H9 (cell line): ENCODE measurements at regions not wholly inside any gene's neighbourhood (a gene's known extent, or its start where the extent isn't known, plus 50 kb on each side); places are given as distances from the start of the nearest gene placed in this dataset.
A peak's percentile ranks its signal among the peaks of the same experiment; 100 is the strongest.

Source experiments
- DNase-seq: peaks from one replicate; pipeline ENCODE4 v3.0.0-alpha.2; 2017
- H2AFZ ChIP-seq: one replicate; pipeline ENCODE4 v1.6.1; 2013; ENCODE audit warnings: mild to moderate bottlenecking, low read length, control low read depth, moderate library complexity
- H2AK5ac ChIP-seq: 2 replicates; pipeline ENCODE4 v1.6.1; 2013; ENCODE audit warnings: low read length, control low read depth, mixed read lengths; ENCODE audit not compliant: insufficient read length
- H2BK120ac ChIP-seq: one replicate; pipeline ENCODE4 v1.6.1; 2013; ENCODE audit warnings: low read depth, mild to moderate bottlenecking, low read length, control low read depth, inconsistent platforms; ENCODE audit not compliant: poor library complexity, severe bottlenecking
- H2BK12ac ChIP-seq: 2 replicates; pipeline ENCODE4 v1.6.1; 2013; ENCODE audit warnings: low read length, control low read depth, mixed read lengths, low read depth; ENCODE audit not compliant: insufficient read length
- H2BK15ac ChIP-seq: 2 replicates; pipeline ENCODE4 v1.6.1; 2013; ENCODE audit warnings: low read depth, low read length, control low read depth
- H2BK20ac ChIP-seq: one replicate; pipeline ENCODE4 v1.6.1; 2013; ENCODE audit warnings: low read depth, mild to moderate bottlenecking, low read length, control low read depth, inconsistent platforms; ENCODE audit not compliant: poor library complexity, severe bottlenecking
- H2BK5ac ChIP-seq: 2 replicates; pipeline ENCODE4 v1.6.1; 2013; ENCODE audit warnings: low read length, control low read depth, mixed read lengths; ENCODE audit not compliant: insufficient read length
- H3K14ac ChIP-seq: 2 replicates; pipeline ENCODE4 v1.6.1; 2013; ENCODE audit warnings: low read length, control low read depth; ENCODE audit not compliant: insufficient read depth
- H3K18ac ChIP-seq: 2 replicates; pipeline ENCODE4 v1.6.1; 2013; ENCODE audit warnings: low read depth, mild to moderate bottlenecking, mixed read lengths, low read length, control low read depth; ENCODE audit not compliant: insufficient read length
- H3K23ac ChIP-seq: 2 replicates; pipeline ENCODE4 v1.6.1; 2013; ENCODE audit warnings: low read length, control low read depth, mixed read lengths, low read depth; ENCODE audit not compliant: insufficient read length
- H3K23me2 ChIP-seq: 2 replicates; pipeline ENCODE4 v1.6.1; 2013; ENCODE audit warnings: low read depth, mild to moderate bottlenecking, mixed read lengths, low read length, control low read depth; ENCODE audit not compliant: insufficient read length, poor library complexity, severe bottlenecking
- H3K27ac ChIP-seq: 2 replicates; pipeline ENCODE4 v1.5.1; 2013; ENCODE audit warnings: low read length, control low read depth, mixed read lengths, low read depth; ENCODE audit not compliant: insufficient read length
- H3K27me3 ChIP-seq: 2 replicates; pipeline ENCODE4 v1.6.1; 2013; ENCODE audit warnings: low read length, control low read depth, inconsistent platforms; ENCODE audit not compliant: insufficient read depth
- H3K4ac ChIP-seq: 2 replicates; pipeline ENCODE4 v1.6.1; 2013; ENCODE audit warnings: low read depth, mild to moderate bottlenecking, control low read depth, inconsistent platforms, low read length, moderate library complexity
- H3K4me1 ChIP-seq: 2 replicates; pipeline ENCODE4 v1.6.1; 2013; ENCODE audit warnings: low read length, control low read depth, inconsistent platforms; ENCODE audit not compliant: insufficient read depth
- H3K4me2 ChIP-seq: 2 replicates; pipeline ENCODE4 v1.6.1; 2013; ENCODE audit warnings: low read length, control low read depth, mixed read lengths; ENCODE audit not compliant: insufficient read length, insufficient read depth
- H3K56ac ChIP-seq: 2 replicates; pipeline ENCODE4 v1.6.1; 2013; ENCODE audit warnings: low read depth, mild to moderate bottlenecking, mixed read lengths, low read length, control low read depth; ENCODE audit not compliant: insufficient read length
- H3K79me1 ChIP-seq: 2 replicates; pipeline ENCODE4 v1.6.1; 2013; ENCODE audit warnings: low read depth, mild to moderate bottlenecking, moderate library complexity, low read length, control low read depth, inconsistent platforms; ENCODE audit not compliant: insufficient read depth, poor library complexity, severe bottlenecking
- H3K79me2 ChIP-seq: 2 replicates; pipeline ENCODE4 v1.6.1; 2013; ENCODE audit warnings: low read length, control low read depth, inconsistent platforms; ENCODE audit not compliant: insufficient read depth
- H3K9ac ChIP-seq: 2 replicates; pipeline ENCODE4 v1.6.1; 2013; ENCODE audit warnings: low read length, control low read depth, mixed read lengths; ENCODE audit not compliant: insufficient read length; ENCODE audit errors: extremely low read depth
- H3K9me3 ChIP-seq: one replicate; pipeline ENCODE4 v1.6.1; 2013; ENCODE audit warnings: low read depth, low read length, inconsistent platforms; ENCODE audit not compliant: control insufficient read depth
- H3T11ph ChIP-seq: one replicate; pipeline ENCODE4 v1.6.1; 2013; ENCODE audit warnings: mild to moderate bottlenecking, low read length, control low read depth, inconsistent platforms
- H4K20me1 ChIP-seq: one replicate; pipeline ENCODE4 v1.6.1; 2013; ENCODE audit not compliant: control insufficient read depth, insufficient read length, insufficient read depth
- H4K5ac ChIP-seq: 2 replicates; pipeline ENCODE4 v1.6.1; 2013; ENCODE audit warnings: low read depth, mild to moderate bottlenecking, mixed read lengths, low read length, control low read depth; ENCODE audit not compliant: insufficient read length
- H4K8ac ChIP-seq: replicated peaks from 2 replicates; pipeline ENCODE4 v1.6.1; 2013; ENCODE audit warnings: low read length, control low read depth, mixed read lengths, low read depth; ENCODE audit not compliant: insufficient read length
- H4K91ac ChIP-seq: 2 replicates; pipeline ENCODE4 v1.6.1; 2013; ENCODE audit warnings: low read depth, mild to moderate bottlenecking, moderate library complexity, mixed read lengths, low read length, control low read depth; ENCODE audit not compliant: insufficient read length
- H3K27ac Mint-ChIP-seq, 3 experiments: 2 replicates in 2 of 3; 3 replicates in 1 of 3; pipeline ENCODE4 v1.8.0; 2020 to 2021; ENCODE audit warnings: mixed read lengths in 3 of 3, mild to moderate bottlenecking in 1 of 3, moderate library complexity in 1 of 3
- H3K27me3 Mint-ChIP-seq: 2 replicates; pipeline ENCODE4 v1.8.0; 2021; ENCODE audit warnings: low read depth, mild to moderate bottlenecking, moderate library complexity, mixed read lengths
- H3K36me3 Mint-ChIP-seq, 3 experiments: 2 replicates in 2 of 3; 3 replicates in 1 of 3; pipeline ENCODE4 v1.8.0; 2020 to 2021; ENCODE audit warnings: low read depth in 3 of 3, mixed read lengths in 3 of 3; ENCODE audit not compliant: insufficient read depth in 1 of 3
- H3K4me1 Mint-ChIP-seq, 2 experiments: 2 replicates each; pipeline ENCODE4 v1.8.0; 2020; ENCODE audit warnings: mixed read lengths in 2 of 2
- H3K4me3 Mint-ChIP-seq, 2 experiments: 2 replicates in 1 of 2; 3 replicates in 1 of 2; pipeline ENCODE4 v1.8.0; 2020 to 2021; ENCODE audit warnings: mild to moderate bottlenecking in 2 of 2, mixed read lengths in 2 of 2, moderate library complexity in 1 of 2
- H3K9me3 Mint-ChIP-seq, 2 experiments: 2 replicates in 1 of 2; 3 replicates in 1 of 2; pipeline ENCODE4 v1.8.0; 2020; ENCODE audit warnings: mild to moderate bottlenecking in 2 of 2, mixed read lengths in 2 of 2, moderate library complexity in 1 of 2
- WGBS: extraction: QIAGEN DNeasy Blood & Tissue Kit; methylation state at CpG from one replicate; pipeline ENCODE4 v1.1.7; 2013; ENCODE audit warnings: missing lambda C conversion rate, low lambda C conversion rate, mixed read lengths; ENCODE audit not compliant: insufficient read length; ENCODE audit errors: extremely low coverage; 5-methylcytosine and 5-hydroxymethylcytosine counted together
- TF ChIP-seq, protein P1 (sequence below): fragments of 200-600 bp; sonication (generic); conservative IDR thresholded peaks from 3 replicates; pipeline ENCODE4 v1.8.0; 2021; ENCODE audit warnings: antibody characterized with exemption, mild to moderate bottlenecking

DNA sequence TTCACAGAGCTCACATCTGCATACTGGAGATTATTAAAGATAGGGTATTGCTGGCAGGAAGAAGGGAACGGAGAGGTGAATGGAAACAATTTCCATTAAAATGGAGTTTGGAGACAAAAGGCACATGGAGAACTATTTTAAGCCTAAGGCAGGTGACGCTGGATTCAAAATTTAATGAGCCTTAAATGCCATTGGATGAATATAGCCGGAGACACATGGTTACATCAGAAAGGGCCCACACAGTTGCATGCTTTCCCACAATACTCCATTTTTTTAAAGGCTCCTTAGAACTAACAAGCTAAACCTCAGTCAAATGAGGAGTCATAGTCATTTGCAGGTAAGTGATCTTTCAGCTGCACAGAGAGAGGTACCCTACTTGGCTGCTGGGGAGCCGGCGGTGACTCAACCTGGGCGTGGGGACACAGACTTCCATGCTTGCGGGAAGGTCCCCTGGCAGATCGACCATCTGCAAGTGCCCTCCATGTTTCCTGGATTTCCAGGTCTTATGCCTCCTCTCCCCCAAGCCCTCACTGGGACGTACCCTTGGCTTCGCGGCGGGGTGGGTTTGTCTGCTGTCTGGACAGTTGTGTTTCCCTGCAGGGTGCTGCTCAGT lies 259.2 kb downstream of the CBLN1 start:
- Histone ChIP-seq H3K14ac (peak overlapping the region; percentile 2; the same call in 1 of the 2 replicates), H2AFZ (no peak overlapping the region), H4K5ac (no peak overlapping the region), H3K9ac (no peak overlapping the region), H4K20me1 (no peaks in the 10 kb centered on the region), H2BK12ac (no peak overlapping the region), H3K9me3 (no peaks in the 10 kb centered on the region), H4K91ac (no peak overlapping the region), H3K56ac (no peak overlapping the region), H3K4ac (no peak overlapping the region), H3K4me1 (peaks cover 18% of the 10 kb centered on the region), H3K4me2 (no peak overlapping the region), H3K23me2 (no peaks in the 10 kb centered on the region), H4K8ac (no peak overlapping the region), H2BK120ac (no peak overlapping the region), H2AK5ac (no peak overlapping the region), H2BK20ac (no peak overlapping the region), H2BK15ac (no peak overlapping the region), H3K79me2 (no peaks in the 10 kb centered on the region), H3K27me3 (no peaks in the 10 kb centered on the region), H2BK5ac (no peak overlapping the region), H3T11ph (no peak overlapping the region), H3K23ac (no peak overlapping the region), H3K79me1 (no peaks in the 10 kb centered on the region), H3K18ac (peak overlapping the region; percentile 49), H3K27ac (no peak overlapping the region)
- TF ChIP-seq, protein P1, sequence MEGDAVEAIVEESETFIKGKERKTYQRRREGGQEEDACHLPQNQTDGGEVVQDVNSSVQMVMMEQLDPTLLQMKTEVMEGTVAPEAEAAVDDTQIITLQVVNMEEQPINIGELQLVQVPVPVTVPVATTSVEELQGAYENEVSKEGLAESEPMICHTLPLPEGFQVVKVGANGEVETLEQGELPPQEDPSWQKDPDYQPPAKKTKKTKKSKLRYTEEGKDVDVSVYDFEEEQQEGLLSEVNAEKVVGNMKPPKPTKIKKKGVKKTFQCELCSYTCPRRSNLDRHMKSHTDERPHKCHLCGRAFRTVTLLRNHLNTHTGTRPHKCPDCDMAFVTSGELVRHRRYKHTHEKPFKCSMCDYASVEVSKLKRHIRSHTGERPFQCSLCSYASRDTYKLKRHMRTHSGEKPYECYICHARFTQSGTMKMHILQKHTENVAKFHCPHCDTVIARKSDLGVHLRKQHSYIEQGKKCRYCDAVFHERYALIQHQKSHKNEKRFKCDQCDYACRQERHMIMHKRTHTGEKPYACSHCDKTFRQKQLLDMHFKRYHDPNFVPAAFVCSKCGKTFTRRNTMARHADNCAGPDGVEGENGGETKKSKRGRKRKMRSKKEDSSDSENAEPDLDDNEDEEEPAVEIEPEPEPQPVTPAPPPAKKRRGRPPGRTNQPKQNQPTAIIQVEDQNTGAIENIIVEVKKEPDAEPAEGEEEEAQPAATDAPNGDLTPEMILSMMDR = no peak
- WGBS = no CpG with 5 or more reads among the region's 12 CpGs
- no peak overlapping the region for H3K4me3 Mint-ChIP-seq
- H3K9me3 Mint-ChIP-seq = no peaks in the 10 kb centered on the region
- peak overlapping the region in 1 of 3 experiments; percentile 45; a peak in 1 of 7 replicates for H3K27ac Mint-ChIP-seq
- H3K4me1 Mint-ChIP-seq = peaks cover 54 to 60% of the 10 kb centered on the region in 2 experiments
- no peak for DNase-seq
- no peaks in the 10 kb centered on the region; a peak in 1 of 7 replicates for H3K36me3 Mint-ChIP-seq
- H3K27me3 Mint-ChIP-seq = peaks cover 4% of the 10 kb centered on the region
